ENCODE measurements at regions not wholly inside any gene's neighbourhood (a gene's known extent, or its start where the extent isn't known, plus 50 kb on each side); places are given as distances from the start of the nearest gene placed in this dataset.
A peak's percentile ranks its signal among the peaks of the same experiment; 100 is the strongest.

DNA sequence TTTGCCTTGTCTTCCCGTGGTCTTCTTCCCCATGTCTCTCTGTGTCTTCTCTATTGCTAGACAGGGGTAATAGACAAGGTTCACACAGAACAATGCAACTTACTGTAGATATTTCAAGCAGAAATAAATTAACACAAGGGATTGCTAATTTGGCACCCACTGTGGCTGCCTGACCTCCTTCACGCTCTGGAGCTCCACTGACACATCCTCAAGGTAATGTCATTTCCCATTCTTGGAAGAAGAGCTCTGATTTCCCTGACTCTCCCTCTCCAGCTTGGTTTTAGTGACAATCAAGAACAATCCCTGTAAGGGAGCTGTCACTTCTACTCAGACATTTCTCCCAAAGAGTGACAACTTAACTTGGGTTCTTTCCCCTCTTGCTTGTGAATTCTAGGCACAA lies 105.4 kb upstream of the NAP1L1 start:
- DNase-seq: no peak
- Mint-ChIP-seq H3K4me3 (no peak overlapping the region), H3K27ac (no peak overlapping the region), H3K9me3 (no peaks in the 10 kb centered on the region), H3K4me1 (ENCODE audit: low read depth) (peaks cover 36% of the 10 kb centered on the region), H3K36me3 (ENCODE audit: low read depth) (no peaks in the 10 kb centered on the region), H3K27me3 (ENCODE audit: insufficient read depth) (no peaks in the 10 kb centered on the region; the same call in none of the 2 replicates)
- TF ChIP-seq, protein P1, sequence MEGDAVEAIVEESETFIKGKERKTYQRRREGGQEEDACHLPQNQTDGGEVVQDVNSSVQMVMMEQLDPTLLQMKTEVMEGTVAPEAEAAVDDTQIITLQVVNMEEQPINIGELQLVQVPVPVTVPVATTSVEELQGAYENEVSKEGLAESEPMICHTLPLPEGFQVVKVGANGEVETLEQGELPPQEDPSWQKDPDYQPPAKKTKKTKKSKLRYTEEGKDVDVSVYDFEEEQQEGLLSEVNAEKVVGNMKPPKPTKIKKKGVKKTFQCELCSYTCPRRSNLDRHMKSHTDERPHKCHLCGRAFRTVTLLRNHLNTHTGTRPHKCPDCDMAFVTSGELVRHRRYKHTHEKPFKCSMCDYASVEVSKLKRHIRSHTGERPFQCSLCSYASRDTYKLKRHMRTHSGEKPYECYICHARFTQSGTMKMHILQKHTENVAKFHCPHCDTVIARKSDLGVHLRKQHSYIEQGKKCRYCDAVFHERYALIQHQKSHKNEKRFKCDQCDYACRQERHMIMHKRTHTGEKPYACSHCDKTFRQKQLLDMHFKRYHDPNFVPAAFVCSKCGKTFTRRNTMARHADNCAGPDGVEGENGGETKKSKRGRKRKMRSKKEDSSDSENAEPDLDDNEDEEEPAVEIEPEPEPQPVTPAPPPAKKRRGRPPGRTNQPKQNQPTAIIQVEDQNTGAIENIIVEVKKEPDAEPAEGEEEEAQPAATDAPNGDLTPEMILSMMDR (IDR thresholded peaks at IDR 0.05): no peak

DNA sequence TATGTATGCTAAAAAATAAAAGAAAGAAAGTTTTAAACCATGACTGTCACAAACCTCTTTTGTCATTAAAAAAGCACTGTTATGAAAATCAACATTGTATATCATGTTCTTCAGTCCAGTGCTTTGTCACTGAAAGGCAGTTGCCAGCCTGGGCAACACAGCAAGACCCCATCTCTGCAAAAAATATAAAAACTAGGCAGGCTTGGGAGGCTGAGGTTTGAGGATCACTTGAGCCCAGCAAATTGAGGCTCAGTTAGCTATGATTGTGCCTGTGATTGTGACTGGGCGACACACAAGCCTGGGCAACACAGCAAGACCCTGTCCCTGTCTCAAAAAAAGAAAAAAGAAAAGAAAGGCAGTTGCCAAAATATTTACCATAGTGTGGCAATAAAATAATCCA lies 102.7 kb upstream of the NAP1L1 start:
- Mint-ChIP-seq H3K4me3 (no peak overlapping the region), H3K36me3 (ENCODE audit: low read depth) (no peaks in the 10 kb centered on the region), H3K27me3 (ENCODE audit: insufficient read depth) (no peaks in the 10 kb centered on the region; the same call in 1 of the 2 replicates), H3K9me3 (no peaks in the 10 kb centered on the region), H3K4me1 (ENCODE audit: low read depth) (peaks cover 56% of the 10 kb centered on the region), H3K27ac (no peak overlapping the region)
- DNase-seq: no peak
- TF ChIP-seq, protein P1 (IDR thresholded peaks at IDR 0.05): no peak

DNA sequence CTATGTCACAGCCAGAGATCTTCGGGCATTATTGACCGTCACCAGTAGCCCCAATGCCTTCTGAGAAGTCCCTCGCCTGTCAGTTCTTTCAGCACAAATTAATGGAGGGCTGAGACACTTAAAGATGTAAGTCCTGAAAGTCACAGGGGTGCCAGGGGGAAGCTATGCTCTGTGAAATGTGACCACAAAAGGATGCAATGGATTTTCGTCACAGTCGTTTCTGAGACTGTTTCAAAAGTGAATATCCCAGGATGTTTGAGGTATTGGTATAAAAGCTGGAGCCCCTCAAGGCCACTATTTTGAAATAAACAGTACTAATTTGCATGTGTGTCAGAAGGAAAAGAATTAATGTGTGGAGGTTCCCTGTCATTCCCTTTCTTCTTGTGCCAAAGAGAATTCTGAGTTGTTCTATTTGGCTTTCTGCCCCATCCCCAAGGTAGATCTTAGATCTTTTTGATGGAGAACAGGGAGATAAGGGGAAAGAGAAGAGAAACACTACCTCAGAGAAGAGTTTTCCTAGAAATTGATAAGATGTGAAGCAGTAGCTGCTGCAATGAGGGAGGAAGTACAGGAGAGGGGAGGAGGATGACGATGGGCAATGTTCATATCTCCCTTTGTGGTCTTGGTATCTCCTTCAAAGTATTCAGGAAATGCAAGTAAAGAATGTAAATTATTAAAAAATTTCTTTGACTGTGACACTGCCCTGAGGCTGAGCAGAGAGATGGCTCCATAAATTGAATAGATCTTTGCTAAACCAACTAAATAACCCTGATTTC lies 101.8 kb upstream of the NAP1L1 start:
- Mint-ChIP-seq H3K4me3 (no peak overlapping the region), H3K36me3 (ENCODE audit: low read depth) (no peaks in the 10 kb centered on the region), H3K27ac (peak overlapping the region; percentile 8; the same call in 1 of the 2 replicates), H3K27me3 (ENCODE audit: insufficient read depth) (no peaks in the 10 kb centered on the region; the same call in 1 of the 2 replicates), H3K9me3 (no peaks in the 10 kb centered on the region), H3K4me1 (ENCODE audit: low read depth) (peaks cover 56% of the 10 kb centered on the region)
- TF ChIP-seq, protein P1 (IDR thresholded peaks at IDR 0.05): no peak
- peak; percentile 2 for DNase-seq

DNA sequence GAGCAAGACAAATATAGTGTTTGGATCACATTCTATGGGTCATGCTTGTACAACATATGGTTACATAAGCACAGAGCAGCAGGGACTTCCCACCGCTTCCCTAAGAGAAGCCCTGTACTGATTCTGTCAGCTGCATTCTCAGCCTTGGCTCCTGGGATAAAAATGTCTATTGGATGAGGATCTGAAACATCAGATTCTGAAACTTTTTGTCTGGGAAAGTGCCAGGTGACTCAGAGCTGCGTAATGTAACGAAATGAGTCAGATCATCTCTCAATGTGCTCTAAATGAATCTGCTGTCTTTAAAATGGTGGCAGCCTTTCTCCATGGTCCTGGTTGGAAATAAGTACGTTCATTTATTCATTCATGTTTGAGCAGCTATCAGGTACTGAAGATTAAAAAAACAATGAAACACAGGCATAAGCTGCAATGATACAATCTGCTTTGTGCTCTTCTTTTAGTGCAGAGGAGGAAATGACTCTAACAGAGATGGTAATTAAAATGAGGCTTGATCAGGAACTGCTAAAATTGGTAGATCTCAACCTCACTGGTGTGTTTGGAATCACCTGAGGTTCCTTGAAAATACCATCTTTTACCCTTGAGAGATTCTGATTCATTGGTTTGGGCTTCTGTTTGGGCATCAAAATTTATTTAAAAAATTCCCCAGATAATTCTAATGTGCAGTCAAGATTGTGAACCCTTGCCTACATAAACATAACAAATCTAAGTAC lies 99.1 kb upstream of the NAP1L1 start:
- no peaks in the 10 kb centered on the region; the same call in 1 of the 2 replicates for H3K27me3 Mint-ChIP-seq (ENCODE audit: insufficient read depth)
- H3K36me3 Mint-ChIP-seq (ENCODE audit: low read depth): no peaks in the 10 kb centered on the region
- H3K4me3 Mint-ChIP-seq: peak overlapping the region; percentile 65
- H3K4me1 Mint-ChIP-seq (ENCODE audit: low read depth): peaks cover 45% of the 10 kb centered on the region
- H3K9me3 Mint-ChIP-seq: no peaks in the 10 kb centered on the region
- DNase-seq: peak; percentile 96
- TF ChIP-seq, protein P1 (IDR thresholded peaks at IDR 0.05): no peak
- H3K27ac Mint-ChIP-seq: peak overlapping the region; percentile 85

DNA sequence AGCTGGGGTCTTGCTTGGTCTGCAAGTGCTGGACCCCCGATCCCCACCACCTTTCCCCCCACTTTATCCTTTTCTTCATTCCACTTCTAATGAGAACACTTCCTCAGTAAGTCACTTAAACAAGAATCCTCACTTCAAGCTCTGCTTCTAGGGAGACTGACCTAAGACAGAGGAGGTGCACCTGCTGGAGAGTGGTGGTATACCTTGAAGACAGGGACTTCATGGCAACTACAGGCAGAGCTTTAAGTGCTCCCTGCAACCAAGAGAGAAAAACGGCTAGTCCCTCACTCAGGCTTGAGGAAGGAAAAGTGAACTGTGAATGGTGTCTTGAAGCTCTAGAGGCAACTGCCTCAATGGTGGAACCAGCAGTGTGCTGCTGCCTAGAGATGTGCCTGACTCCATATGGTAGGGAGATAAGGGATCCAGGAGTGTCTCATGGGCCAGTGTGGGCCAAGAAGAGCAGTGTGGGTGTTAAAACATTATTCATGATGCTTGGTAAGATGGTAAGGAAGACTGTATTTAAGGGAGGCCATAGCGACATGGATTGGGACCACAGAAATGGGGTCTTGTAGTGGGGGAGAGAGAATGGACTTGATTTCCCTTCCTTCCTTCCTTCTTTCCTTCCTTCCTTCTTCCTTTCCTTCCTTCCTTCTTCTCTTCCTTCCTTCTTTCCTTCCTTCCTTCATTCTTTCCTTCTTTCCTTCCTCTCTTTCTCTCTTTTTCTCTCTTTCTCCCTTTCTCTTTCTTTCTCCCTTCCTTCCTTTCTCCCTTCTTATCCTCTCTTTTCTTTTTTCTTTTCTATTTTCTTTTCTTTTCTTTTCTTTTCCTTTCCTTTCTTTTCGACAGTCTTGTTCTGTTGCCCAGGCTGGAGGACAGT lies 96.2 kb upstream of the NAP1L1 start:
- no peaks in the 10 kb centered on the region for H3K27me3 Mint-ChIP-seq (ENCODE audit: insufficient read depth)
- no peaks in the 10 kb centered on the region for H3K36me3 Mint-ChIP-seq (ENCODE audit: low read depth)
- DNase-seq: no peak
- H3K9me3 Mint-ChIP-seq: no peaks in the 10 kb centered on the region
- H3K27ac Mint-ChIP-seq: no peak overlapping the region
- no peak overlapping the region for H3K4me3 Mint-ChIP-seq
- TF ChIP-seq, protein P1 (IDR thresholded peaks at IDR 0.05): no peak
- H3K4me1 Mint-ChIP-seq (ENCODE audit: low read depth): peaks cover 28% of the 10 kb centered on the region

Data from HFFc6 (cell line).